ENCODE measurements at regions not wholly inside any gene's neighbourhood (a gene's known extent, or its start where the extent isn't known, plus 50 kb on each side); places are given as distances from the start of the nearest gene placed in this dataset.

GRCh38 chr15:77535845-77536244, 96.9 kb downstream of the LINGO1 start:
- no peak overlapping the region for H3K4me3 Mint-ChIP-seq
- H3K9me3 Mint-ChIP-seq = no peaks in the 10 kb centered on the region
- H3K36me3 Mint-ChIP-seq (ENCODE audit: low read depth) = no peaks in the 10 kb centered on the region
- intact Hi-C loops (cut with micrococcal nuclease) = no loop called here
- H3K27ac Mint-ChIP-seq = no peak overlapping the region
- no peaks in the 10 kb centered on the region for H3K4me1 Mint-ChIP-seq (ENCODE audit: low read depth)
- peaks cover 13% of the 10 kb centered on the region for H3K27me3 Mint-ChIP-seq (ENCODE audit: insufficient read depth)
- DNase-seq (ENCODE audit: low spot score) = no peak
